RPMI8226 (cell line): ENCODE measurements at regions not wholly inside any gene's neighbourhood (a gene's known extent, or its start where the extent isn't known, plus 50 kb on each side); places are given as distances from the start of the nearest gene placed in this dataset.
A peak's percentile ranks its signal among the peaks of the same experiment; 100 is the strongest.

Experiments
- DNase-seq: peaks from one replicate; pipeline ENCODE4 v3.0.0-alpha.2; 2015

DNA sequence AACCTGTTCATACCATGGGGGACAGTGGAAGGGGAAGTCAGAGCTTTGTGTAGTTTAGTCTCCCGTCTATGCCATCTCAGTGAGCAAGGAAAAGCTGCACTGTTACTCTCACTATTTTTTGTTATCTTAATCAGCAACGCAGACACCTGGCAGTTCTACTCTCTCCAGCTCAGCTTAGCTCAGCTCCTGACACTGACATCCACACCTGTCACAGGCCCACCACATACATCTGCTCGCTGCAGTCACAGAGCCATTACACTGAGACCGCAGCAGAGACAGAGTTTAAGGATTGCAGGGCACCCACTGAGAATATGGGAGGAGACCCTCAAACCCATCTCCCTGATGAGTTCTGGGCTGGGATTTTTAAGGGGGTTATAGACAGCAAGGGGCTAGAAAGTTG, 257.3 kb upstream of the AKR1E2 start:
- DNase-seq = peak; percentile 78

GRCh38 chr10:4568086-4568485, 257.9 kb upstream of the AKR1E2 start:
- peak; percentile 60 for DNase-seq

DNA sequence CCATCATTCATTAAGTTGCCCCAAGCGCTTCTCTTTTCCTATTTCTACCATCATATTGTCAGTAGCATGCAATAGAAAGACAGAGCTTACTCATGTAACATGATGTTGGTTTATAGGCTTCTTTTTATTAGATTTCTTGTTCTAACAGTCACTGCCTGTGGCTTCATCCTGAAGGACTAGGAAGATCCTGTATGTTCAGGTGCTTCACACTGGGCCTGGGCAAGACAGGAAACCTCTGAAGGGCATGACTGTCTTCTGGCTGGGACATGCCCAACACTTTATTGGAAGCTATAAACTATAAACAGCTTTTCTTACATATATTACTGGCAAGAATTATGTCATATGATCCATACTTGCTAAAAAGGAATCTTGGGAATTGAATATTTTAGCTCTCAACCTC, 258.4 kb upstream of the AKR1E2 start:
- DNase-seq = no peak

- DNase-seq = no peak
Observed at GRCh38 chr10:4566011-4566410, 260.0 kb upstream of the AKR1E2 start.

GRCh38 chr10:4561296-4561695, 264.7 kb upstream of the AKR1E2 start:
- peak; percentile 55 for DNase-seq

DNA sequence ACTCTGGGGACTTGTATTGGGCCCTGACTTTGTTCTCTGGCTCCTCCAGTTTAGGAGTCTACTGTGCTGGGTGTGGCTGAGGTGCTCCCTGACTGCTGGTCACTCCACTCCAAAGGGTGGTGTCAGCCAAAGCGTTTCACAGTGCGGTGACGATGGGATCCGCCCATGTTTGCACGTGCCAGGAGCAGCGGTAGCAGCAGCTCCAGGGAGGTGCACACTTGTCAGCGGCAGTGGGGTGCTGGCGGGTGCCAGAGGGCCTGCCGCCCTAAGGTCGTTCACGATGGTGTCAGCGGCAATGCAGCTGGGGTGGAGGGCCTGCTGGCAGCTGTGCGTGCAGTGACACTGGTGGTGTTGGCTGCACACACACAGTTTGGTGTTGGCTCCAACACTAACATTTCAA, 268.5 kb upstream of the AKR1E2 start:
- no peak for DNase-seq

GRCh38 chr10:4556527-4556926, 269.5 kb upstream of the AKR1E2 start:
- no peak for DNase-seq

GRCh38 chr10:4555920-4556319, 270.1 kb upstream of the AKR1E2 start:
- no peak for DNase-seq

- no peak for DNase-seq
Observed at GRCh38 chr10:4549139-4549653, 276.8 kb upstream of the AKR1E2 start.

- DNase-seq = no peak
Observed at GRCh38 chr10:4546931-4547330, 279.1 kb upstream of the AKR1E2 start.

DNA sequence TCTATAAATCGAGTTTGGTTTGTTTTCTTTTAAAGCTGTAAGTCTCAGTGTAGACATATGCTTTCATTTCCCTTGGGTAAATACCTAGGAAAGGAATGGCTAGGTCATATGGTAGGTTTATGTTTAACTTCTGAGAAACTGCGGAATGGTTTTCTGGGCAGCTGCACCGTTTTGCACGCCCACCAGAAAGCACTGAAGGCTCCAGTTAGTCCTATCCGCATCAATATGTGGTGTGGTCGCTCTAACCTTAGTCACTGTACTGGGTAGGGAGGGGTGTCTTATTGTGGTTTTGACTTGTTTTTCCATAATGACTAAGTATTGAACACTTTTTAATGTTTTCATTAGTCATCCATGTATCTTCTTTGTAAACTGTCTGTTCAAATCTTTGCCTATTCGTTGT, 279.5 kb upstream of the AKR1E2 start:
- no peak for DNase-seq

DNA sequence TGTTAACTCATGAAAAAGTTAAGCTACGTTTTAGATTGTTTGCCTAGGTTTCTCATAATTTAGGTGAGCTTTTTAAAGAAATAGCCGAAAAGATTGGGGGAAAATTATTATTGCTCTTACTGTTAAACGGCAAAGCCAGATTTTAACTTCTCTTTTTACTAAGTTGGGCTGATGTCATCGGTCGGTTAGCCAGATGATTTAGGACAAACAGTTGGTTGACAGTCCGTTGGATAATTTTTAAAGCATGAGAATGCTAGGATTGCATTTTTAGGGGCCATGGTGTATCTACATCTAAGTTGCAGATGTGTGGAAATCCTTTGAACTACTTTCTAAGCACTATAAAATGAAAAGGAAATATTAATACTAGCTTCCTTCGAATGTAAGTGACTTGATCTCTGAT, 280.9 kb upstream of the AKR1E2 start:
- DNase-seq = peak; percentile 19

DNA sequence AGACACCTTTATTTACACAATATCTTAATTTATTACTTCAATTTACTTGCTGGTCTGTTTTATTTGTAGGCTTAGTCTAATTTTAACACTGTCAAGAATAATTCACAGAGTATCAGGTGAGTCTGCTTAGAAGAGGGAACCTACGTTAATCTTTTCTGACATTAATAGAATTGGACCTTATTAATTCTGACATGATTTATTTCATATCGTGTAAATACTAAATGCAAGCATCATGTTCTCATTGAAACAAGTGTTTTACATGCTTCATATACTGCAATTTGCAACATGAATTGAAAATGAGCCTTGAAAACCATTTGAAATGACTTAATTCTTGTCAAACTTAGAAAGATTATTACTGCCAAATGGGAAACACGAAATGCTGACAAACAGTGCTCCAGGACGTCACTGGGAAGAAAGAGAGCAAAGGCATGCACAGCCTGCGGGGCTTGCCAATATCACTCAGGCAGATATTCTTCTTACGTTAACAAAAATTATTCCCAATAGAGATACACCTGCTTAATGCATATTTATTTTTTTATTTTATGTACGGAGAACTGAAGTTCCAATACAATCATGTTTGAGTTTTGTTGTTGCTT, 282.0 kb upstream of the AKR1E2 start:
- DNase-seq = peak; percentile 9

- no peak for DNase-seq
Observed at GRCh38 chr10:4541292-4541691, 284.7 kb upstream of the AKR1E2 start.

- no peak for DNase-seq
Observed at GRCh38 chr10:4538016-4538415, 288.0 kb upstream of the AKR1E2 start.

DNA sequence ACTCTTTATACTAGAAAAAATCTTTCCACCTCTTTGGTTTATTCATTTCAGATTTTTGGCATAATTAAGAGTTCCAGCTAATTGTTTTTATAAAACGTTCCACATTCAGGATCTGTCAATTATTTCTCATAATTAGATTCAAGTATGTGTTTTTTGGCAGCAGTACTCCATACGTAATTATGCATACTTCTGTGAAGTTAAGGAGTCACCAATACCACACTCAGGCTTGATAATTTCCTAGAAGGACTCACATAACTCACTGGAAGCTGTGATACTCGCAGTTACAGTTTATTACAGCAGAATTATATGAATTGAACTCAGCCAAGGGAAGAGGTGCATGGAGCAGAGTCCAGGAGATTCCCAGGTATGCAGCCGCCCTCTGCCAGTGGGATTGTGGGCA, 290.5 kb upstream of the AKR1E2 start:
- DNase-seq = no peak

DNA sequence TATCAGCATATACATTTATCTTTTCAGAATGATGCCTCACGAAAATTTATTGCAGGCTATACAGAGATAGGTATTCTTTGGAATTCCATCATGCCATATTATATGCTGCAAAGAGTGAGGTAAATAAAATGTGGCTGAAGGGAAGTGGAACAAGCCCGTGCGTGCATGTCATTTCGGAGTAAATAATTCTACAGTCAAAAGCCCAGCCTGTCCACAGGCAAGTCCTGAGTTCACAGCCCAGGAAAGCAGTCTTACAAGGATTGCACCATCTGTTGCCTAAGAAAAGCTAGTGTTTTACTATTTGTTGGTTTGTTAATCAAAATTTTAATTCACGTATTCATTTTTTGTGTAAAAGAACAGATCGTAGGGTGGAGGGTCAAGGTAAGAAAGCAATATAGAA, 292.4 kb upstream of the AKR1E2 start:
- DNase-seq = no peak

DNA sequence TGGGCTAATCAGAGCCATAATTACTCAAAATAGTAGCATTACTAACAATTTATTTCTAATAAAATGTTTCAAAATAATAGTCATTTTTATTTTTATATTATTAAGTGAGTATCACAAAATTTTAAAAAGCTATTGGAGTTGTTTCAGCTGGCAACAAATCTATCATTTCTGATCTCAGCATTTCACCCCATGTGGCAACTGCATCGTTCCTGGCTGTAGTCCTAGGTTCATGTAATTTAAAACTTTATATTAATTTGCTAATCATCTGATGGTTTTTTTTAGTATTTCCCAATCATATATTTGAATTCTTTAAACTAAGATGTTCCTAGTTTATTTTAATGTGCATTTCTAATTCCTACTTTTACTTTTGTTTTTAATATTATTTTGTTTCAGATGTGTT, 293.0 kb upstream of the AKR1E2 start:
- DNase-seq = no peak

DNA sequence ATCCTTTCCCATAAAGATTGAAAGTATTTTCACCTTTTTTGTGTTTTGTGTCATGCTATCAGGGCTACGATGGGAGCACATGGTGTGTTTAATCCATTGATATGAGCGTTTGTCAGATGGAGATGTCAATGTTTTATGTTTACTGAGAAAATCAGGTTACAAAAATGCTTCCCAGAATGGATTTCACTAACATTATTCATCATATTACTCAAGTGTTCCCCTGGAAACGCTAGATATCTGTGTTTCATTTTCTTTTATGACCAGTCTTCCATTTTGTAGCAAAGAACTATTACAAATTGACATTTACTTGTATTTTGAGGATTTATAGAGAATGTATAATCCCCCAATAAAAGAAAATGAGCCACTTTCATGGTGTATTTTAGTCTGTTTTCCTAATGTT, 293.5 kb upstream of the AKR1E2 start:
- no peak for DNase-seq

- no peak for DNase-seq
Observed at GRCh38 chr10:4532011-4532410, 294.0 kb upstream of the AKR1E2 start.

- no peak for DNase-seq
Observed at GRCh38 chr10:4529266-4529665, 296.7 kb upstream of the AKR1E2 start.

DNA sequence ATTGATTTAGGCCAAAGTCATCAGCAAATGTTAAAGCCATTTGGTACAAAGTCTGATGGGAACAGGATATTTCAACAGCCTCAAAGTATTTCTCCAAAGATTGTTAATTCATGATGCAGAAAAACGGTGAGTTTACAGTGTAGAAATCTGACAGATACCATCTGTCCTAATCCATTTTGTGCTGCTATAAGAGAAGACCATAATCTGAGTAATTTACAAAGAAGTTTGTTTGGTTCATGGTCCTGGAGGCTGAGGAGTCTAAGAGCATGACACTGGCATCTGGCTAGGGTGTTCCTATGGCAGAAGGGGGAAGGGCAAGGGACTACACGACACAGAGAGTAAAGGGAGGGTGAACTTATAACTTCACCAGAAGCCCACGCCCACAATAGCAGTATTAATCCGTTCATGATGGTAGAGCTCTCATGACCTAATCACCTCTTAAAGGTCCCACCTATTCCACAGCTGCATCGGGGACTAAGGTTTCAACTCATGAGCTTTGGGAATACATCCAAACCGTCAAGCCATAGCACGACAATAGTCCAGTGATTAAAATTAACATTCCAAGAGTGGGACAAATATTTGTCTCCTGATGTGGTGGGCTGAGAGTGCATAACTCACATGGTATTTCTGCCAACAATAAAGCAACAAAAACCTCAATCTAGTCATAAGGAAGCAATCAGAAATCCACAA, 298.6 kb upstream of the AKR1E2 start:
- no peak for DNase-seq

DNA sequence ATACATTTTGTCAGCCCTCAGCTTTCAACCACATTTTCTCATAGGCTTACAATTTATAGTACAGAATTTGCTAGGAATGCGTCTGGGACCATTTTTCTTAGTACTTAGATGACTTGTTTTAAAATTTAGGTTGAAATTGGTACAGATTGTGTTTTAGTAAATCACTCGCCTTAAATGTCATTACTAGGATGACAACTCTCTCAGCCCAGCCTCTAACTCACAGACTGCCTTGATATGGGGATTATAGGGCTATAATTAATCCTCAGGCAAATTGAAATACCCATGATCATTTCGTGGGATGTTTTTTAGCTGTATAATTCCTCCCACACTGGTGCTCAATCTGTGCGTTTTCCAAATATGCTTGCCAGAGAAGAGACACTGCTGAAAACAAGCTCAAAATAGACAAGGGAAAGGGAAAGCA, 299.7 kb upstream of the AKR1E2 start:
- DNase-seq = no peak

- no peak for DNase-seq
Observed at GRCh38 chr10:4525103-4525502, 300.9 kb upstream of the AKR1E2 start.
